Progenitor cell of endocrine pancreas (in vitro differentiated cells): ENCODE measurements at regions not wholly inside any gene's neighbourhood (a gene's known extent, or its start where the extent isn't known, plus 50 kb on each side); places are given as distances from the start of the nearest gene placed in this dataset.

ENCODE experiments used
- DNase-seq: peaks from one replicate; pipeline ENCODE4 v3.0.0; 2021; ENCODE audit warnings: low spot score; ENCODE audit not compliant: unreplicated experiment
- H3K27ac Mint-ChIP-seq: 2 replicates; pipeline ENCODE4 v1.8.0; 2021; ENCODE audit warnings: mild to moderate bottlenecking, moderate library complexity, mixed read lengths
- H3K27me3 Mint-ChIP-seq: 2 replicates; pipeline ENCODE4 v1.8.0; 2021; ENCODE audit warnings: mixed read lengths
- H3K36me3 Mint-ChIP-seq: 2 replicates; pipeline ENCODE4 v1.8.0; 2022; ENCODE audit warnings: mixed read lengths; ENCODE audit not compliant: insufficient read depth
- H3K4me1 Mint-ChIP-seq: 2 replicates; pipeline ENCODE4 v1.8.0; 2021; ENCODE audit warnings: low read depth, mixed read lengths
- H3K4me3 Mint-ChIP-seq: 2 replicates; pipeline ENCODE4 v1.8.0; 2021; ENCODE audit warnings: low read depth, mild to moderate bottlenecking, moderate library complexity, mixed read lengths
- H3K9me3 Mint-ChIP-seq: 2 replicates; pipeline ENCODE4 v1.8.0; 2021; ENCODE audit warnings: low read depth, mixed read lengths
- TF ChIP-seq, protein P1 (sequence below): fragments of 200-600 bp; sonication (generic); IDR thresholded peaks from one replicate; pipeline ENCODE4 v1.5.0; 2021; ENCODE audit warnings: antibody characterized with exemption, mild to moderate bottlenecking; ENCODE audit not compliant: unreplicated experiment

DNA sequence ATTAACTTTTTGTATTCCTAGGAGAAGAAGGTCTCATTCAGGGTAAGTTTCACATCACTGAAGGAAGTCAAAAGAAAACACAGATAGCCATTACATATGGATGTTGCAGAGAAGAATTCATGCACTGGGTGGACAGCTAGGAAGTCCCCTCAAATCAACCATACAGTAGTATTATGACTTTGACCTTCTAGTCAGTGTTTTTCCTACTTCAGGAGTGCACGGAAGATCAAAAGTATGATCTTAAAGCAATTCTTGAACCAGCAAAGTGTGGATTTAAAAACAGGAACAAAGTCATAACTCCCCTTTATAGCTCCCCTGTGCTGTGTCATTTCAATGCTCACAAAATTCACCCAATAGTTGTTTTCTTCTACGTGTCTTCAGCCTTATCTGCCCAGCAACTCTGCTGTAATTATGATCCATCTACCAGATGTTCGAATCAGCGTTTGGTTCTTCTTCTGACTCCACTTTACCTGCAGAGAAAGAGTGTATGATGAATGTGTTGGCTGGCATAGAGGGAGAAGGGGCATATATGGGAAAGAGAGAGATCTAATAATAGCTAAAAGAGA lies 118.1 kb upstream of the MEIS2 start:
- TF ChIP-seq, protein P1, sequence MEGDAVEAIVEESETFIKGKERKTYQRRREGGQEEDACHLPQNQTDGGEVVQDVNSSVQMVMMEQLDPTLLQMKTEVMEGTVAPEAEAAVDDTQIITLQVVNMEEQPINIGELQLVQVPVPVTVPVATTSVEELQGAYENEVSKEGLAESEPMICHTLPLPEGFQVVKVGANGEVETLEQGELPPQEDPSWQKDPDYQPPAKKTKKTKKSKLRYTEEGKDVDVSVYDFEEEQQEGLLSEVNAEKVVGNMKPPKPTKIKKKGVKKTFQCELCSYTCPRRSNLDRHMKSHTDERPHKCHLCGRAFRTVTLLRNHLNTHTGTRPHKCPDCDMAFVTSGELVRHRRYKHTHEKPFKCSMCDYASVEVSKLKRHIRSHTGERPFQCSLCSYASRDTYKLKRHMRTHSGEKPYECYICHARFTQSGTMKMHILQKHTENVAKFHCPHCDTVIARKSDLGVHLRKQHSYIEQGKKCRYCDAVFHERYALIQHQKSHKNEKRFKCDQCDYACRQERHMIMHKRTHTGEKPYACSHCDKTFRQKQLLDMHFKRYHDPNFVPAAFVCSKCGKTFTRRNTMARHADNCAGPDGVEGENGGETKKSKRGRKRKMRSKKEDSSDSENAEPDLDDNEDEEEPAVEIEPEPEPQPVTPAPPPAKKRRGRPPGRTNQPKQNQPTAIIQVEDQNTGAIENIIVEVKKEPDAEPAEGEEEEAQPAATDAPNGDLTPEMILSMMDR, result no peak
- Mint-ChIP-seq H3K27ac (no peak overlapping the region), H3K9me3 (no peaks in the 10 kb centered on the region), H3K4me1 (peaks cover 17% of the 10 kb centered on the region), H3K36me3 (no peaks in the 10 kb centered on the region), H3K4me3 (no peak overlapping the region), H3K27me3 (no peaks in the 10 kb centered on the region)
- no peak for DNase-seq

DNA sequence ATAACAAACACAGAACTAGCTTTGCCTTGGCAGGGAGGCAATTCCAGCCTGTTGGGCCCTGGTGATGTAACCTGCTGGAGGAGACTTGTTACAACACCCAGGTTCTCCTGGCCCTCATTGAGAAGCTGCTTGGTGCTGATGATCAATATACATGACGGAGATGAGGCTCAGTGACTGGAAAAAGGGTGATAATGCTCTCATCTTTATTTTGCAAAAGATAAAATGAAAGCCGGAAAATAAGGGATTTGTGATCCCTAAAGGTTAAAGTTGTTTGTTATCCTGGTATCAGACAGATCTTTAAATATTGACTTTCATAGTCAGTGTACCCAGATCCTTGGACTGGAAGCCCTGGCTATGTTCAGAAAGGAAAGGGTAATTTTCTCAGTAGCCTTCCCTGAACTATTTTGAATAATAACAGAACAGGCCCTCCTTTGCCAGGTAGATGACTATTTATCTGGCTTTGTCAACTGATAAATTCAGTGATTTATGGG lies 118.9 kb upstream of the MEIS2 start:
- H3K4me3 Mint-ChIP-seq, result no peak overlapping the region
- H3K4me1 Mint-ChIP-seq, result peaks cover 17% of the 10 kb centered on the region
- DNase-seq, result no peak
- H3K9me3 Mint-ChIP-seq, result no peaks in the 10 kb centered on the region
- H3K36me3 Mint-ChIP-seq, result no peaks in the 10 kb centered on the region
- TF ChIP-seq, protein P1, result no peak
- no peaks in the 10 kb centered on the region for H3K27me3 Mint-ChIP-seq
- H3K27ac Mint-ChIP-seq, result peak overlapping the region; percentile 7

DNA sequence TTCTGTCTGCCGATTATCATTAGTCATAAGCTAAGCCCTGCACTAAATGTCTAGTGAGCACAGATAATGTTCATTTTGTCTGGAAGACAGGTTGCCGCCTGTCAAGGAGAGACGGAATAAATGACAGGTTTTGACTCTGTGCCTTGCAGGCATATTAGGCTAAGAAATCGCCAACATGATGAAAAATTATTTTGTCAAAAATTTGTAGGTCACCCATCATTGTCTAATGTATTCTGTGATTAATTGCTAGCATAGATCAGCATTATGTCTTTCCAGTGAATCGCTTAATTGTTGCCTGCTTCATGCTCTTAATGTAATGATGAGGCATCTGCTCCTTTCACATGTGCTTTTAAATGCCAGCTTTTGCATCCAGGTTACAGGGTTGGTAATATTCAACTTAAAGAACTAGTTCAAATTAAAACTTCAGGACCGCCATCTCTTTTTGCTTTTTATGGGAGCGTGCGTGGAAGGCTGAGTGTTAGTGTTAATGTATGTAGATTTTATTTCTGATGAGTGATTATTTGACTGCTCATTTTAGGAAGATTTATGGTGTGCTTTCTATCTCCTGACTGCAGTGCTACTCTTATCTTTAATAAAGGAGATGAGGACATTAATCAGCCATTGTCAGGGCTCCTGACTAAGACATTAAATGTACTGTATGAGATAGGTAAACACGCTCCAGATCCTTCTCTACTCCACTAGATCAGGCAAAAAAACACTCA lies 120.8 kb upstream of the MEIS2 start:
- TF ChIP-seq, protein P1, result no peak
- Mint-ChIP-seq H3K27ac (no peak overlapping the region), H3K4me1 (peaks cover 17% of the 10 kb centered on the region), H3K27me3 (peaks cover 3% of the 10 kb centered on the region), H3K9me3 (no peaks in the 10 kb centered on the region), H3K36me3 (no peaks in the 10 kb centered on the region), H3K4me3 (no peak overlapping the region)
- DNase-seq, result no peak

DNA sequence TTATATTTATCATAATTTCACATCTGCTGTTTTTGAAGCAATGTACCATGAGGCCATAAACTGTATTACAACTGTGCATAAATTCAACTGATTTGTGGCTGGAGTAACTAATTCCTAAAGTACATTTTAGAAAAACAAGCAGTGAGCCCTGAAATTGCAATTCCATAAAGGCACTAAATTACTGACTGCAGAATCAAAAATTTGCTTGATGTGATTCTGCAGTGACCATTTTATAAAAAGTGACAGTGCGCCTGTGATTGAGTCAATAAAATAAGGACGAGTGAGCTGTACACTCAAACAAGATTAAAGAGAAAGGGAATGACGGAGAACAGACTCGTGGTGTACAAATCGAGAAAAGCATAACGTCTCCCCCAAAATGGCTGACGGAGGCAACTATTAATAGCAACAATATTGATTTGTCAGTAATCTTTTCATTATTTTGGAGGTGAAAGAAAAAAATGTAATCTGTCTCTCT lies 121.4 kb upstream of the MEIS2 start:
- DNase-seq, result no peak
- H3K4me1 Mint-ChIP-seq, result peaks cover 17% of the 10 kb centered on the region
- no peaks in the 10 kb centered on the region for H3K9me3 Mint-ChIP-seq
- peaks cover 3% of the 10 kb centered on the region for H3K27me3 Mint-ChIP-seq
- H3K4me3 Mint-ChIP-seq, result no peak overlapping the region
- H3K36me3 Mint-ChIP-seq, result no peaks in the 10 kb centered on the region
- TF ChIP-seq, protein P1, result no peak
- H3K27ac Mint-ChIP-seq, result no peak overlapping the region

DNA sequence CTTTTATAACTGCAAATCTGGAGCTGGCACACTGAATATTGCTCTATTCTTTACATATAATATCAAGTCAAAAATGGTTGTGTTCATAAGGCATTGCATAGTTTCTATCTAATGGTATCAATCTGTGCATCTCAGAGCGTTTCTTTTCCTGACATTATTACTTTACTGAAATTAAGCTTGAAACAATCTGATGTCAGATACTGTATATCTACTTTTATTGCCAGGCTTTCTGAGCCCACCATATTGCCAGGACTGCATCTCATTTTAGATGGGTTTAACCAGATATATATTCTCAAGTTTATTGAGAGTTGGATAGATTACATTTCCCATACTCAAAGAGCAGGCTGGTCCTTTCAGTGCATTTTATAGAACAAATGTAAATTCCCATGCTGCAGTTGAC lies 122.7 kb upstream of the MEIS2 start:
- no peak for DNase-seq
- H3K36me3 Mint-ChIP-seq, result no peaks in the 10 kb centered on the region
- peaks cover 3% of the 10 kb centered on the region for H3K27me3 Mint-ChIP-seq
- TF ChIP-seq, protein P1, result no peak
- no peak overlapping the region for H3K4me3 Mint-ChIP-seq
- peaks cover 17% of the 10 kb centered on the region for H3K4me1 Mint-ChIP-seq
- no peak overlapping the region for H3K27ac Mint-ChIP-seq
- H3K9me3 Mint-ChIP-seq, result no peaks in the 10 kb centered on the region
